HG02571 (cell line): ENCODE measurements at regions not wholly inside any gene's neighbourhood (a gene's known extent, or its start where the extent isn't known, plus 50 kb on each side); places are given as distances from the start of the nearest gene placed in this dataset.

Experiments used
- ATAC-seq: cut with Tn5 transposase; IDR thresholded peaks from one replicate; pipeline ENCODE4 v1.9.1; 2021; ENCODE audit warnings: mild to moderate bottlenecking, moderate library complexity; ENCODE audit not compliant: unreplicated experiment

- ATAC-seq, result no peak
These were observed 50.6 kb upstream of the GNAO1 start for GRCh38 chr16:56140645-56141044.

GRCh38 chr16:56137269-56137668 is 54.0 kb upstream of the GNAO1 start:
- no peak for ATAC-seq

- no peak for ATAC-seq
These were observed 55.0 kb upstream of the GNAO1 start for GRCh38 chr16:56136256-56136655.

GRCh38 chr16:56134790-56135189 is 56.5 kb upstream of the GNAO1 start:
- ATAC-seq, result no peak

- no peak for ATAC-seq
These were observed 65.4 kb upstream of the GNAO1 start for GRCh38 chr16:56125922-56126321.

GRCh38 chr16:56122251-56122650 is 69.0 kb upstream of the GNAO1 start:
- no peak for ATAC-seq

GRCh38 chr16:56121156-56121500 is 70.2 kb upstream of the GNAO1 start:
- no peak for ATAC-seq

GRCh38 chr16:56120447-56121155 is 70.7 kb upstream of the GNAO1 start:
- no peak for ATAC-seq

- no peak for ATAC-seq
These were observed 72.2 kb upstream of the GNAO1 start for GRCh38 chr16:56119133-56119532.

- ATAC-seq, result no peak
These were observed 74.7 kb upstream of the GNAO1 start for GRCh38 chr16:56116577-56116964.

- ATAC-seq, result no peak
These were observed 75.3 kb upstream of the GNAO1 start for GRCh38 chr16:56115817-56116576.

- ATAC-seq, result no peak
These were observed 78.1 kb upstream of the GNAO1 start for GRCh38 chr16:56113223-56113622.

- no peak for ATAC-seq
These were observed 80.2 kb upstream of the GNAO1 start for GRCh38 chr16:56111100-56111499.

GRCh38 chr16:56109994-56110393 is 81.3 kb upstream of the GNAO1 start:
- ATAC-seq, result no peak

- ATAC-seq, result no peak
These were observed 82.1 kb upstream of the GNAO1 start for GRCh38 chr16:56109205-56109604.

- no peak for ATAC-seq
These were observed 82.6 kb upstream of the GNAO1 start for GRCh38 chr16:56108724-56109123.

- ATAC-seq, result no peak
These were observed 83.2 kb upstream of the GNAO1 start for GRCh38 chr16:56108056-56108471.

- ATAC-seq, result no peak
These were observed 84.8 kb upstream of the GNAO1 start for GRCh38 chr16:56106527-56106926.

- ATAC-seq, result no peak
These were observed 88.4 kb upstream of the GNAO1 start for GRCh38 chr16:56102906-56103305.

GRCh38 chr16:56102183-56102686 is 89.1 kb upstream of the GNAO1 start:
- no peak for ATAC-seq

GRCh38 chr16:56101480-56101879 is 89.8 kb upstream of the GNAO1 start:
- no peak for ATAC-seq

GRCh38 chr16:56097306-56097705 is 94.0 kb upstream of the GNAO1 start:
- ATAC-seq, result no peak
